ENCODE measurements at regions not wholly inside any gene's neighbourhood (a gene's known extent, or its start where the extent isn't known, plus 50 kb on each side); places are given as distances from the start of the nearest gene placed in this dataset.

DNA sequence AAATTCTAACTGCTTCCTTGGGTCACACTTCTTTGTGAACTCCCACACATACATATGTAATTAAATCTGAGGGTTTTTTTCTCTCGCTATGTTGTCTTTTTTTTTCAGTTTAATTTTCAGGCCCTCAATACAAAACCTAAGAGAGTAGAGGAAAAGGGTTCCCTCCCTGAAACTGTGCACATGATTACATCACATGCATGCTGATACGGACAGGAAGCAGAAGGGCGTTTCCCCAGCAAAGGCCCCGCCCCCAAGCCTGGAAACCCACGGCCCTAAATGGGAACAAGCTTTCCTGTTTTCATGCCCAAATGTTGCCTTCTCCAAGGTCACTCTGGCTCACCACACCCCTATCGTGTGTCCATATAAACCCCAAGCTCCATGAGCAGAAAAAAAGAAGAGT is 115.4 kb downstream of the TEX36 start:
- TF ChIP-seq POLR2A (IDR thresholded peaks at IDR 0.05; ENCODE audit: borderline replicate concordance, extremely low read depth, insufficient read depth, insufficient read length) (no peak), CTCF (IDR thresholded peaks at IDR 0.05 in 2 of 3, conservative IDR thresholded peaks at IDR 0.05 in 1 of 3; ENCODE audit: borderline replicate concordance in 1 of 3, insufficient read depth in 1 of 3, low read depth in 2 of 3, low read length in 2 of 3) (no peak), YY1 (IDR thresholded peaks at IDR 0.05; ENCODE audit: extremely low read depth, insufficient replicate concordance, low read depth, low read length) (no peak)
- TF ChIP-seq, protein P1, sequence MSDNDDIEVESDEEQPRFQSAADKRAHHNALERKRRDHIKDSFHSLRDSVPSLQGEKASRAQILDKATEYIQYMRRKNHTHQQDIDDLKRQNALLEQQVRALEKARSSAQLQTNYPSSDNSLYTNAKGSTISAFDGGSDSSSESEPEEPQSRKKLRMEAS (IDR thresholded peaks at IDR 0.05) = no peak

Data from HCT116 (cell line).